ENCODE measurements at regions not wholly inside any gene's neighbourhood (a gene's known extent, or its start where the extent isn't known, plus 50 kb on each side); places are given as distances from the start of the nearest gene placed in this dataset.
A peak's percentile ranks its signal among the peaks of the same experiment; 100 is the strongest.
"Not testable (repeated sequence)": the region's sequence is repeated elsewhere in the genome, so short reads cannot be mapped to it uniquely, and the experiment has no call there.

DNA sequence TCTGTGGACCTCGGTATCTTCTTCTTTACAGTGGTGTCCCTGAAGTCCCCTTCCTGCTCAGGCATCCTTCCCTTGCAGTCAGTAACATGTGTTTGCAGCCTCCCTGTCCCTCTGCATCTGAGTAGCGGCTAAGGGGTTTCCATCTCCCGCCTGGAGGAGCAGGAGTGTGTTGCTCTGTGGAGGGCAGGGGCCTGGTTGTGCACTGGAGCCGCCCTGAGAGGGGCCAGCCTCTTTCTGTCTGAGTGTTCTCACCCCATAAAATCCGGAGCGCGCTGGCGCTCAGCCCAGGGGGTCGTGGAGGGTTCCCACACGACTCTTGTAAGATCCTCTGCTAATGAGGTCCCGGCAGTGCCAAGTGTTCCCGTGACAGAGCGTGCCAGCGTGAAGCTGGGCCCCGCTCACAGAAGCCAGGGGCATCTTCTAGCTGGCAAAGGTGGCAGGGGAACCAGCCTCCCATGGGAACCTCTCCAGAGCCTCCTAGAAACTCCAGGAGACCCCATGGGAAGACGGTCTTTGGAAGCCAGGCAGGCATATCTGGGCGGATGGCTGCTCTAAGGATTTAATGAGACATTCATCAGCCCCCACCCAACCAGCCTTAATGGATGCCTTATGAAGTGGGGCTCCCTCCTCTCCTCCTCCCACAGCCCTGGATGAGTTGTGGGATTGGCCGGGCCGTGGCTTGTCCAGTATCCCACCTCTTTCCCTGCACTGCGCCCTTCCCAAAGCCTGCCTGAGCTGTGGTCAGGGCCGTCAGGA is 91.4 kb upstream of the GSE1 start:
- peak; percentile 74 for DNase-seq

DNA sequence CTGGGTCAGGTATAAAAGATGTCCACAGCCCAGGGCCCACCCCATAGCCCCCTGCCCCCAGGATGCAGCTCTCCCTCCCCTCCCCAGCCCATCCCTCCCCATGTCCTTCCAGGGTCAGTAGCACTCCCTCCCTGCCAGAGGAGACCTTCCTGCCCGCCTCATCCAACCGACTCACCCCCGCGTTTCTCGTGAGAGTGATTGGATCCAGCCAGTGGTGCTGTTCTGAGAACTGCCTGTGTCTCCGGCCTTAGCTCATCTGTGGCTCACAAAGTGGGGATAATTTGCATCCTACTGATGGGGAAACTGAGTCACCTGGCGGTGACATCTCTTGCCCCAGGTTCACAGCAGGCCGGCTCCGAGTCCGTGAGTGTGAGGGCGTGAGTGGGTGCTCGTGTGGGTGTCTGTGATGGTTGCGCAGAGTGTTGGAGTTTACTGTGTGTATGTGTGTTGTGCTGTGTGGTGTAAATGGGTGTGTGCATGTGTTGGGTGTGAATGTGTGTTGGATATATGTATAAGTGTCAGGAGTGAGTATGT is 90.7 kb upstream of the GSE1 start:
- DNase-seq = no peak

DNA sequence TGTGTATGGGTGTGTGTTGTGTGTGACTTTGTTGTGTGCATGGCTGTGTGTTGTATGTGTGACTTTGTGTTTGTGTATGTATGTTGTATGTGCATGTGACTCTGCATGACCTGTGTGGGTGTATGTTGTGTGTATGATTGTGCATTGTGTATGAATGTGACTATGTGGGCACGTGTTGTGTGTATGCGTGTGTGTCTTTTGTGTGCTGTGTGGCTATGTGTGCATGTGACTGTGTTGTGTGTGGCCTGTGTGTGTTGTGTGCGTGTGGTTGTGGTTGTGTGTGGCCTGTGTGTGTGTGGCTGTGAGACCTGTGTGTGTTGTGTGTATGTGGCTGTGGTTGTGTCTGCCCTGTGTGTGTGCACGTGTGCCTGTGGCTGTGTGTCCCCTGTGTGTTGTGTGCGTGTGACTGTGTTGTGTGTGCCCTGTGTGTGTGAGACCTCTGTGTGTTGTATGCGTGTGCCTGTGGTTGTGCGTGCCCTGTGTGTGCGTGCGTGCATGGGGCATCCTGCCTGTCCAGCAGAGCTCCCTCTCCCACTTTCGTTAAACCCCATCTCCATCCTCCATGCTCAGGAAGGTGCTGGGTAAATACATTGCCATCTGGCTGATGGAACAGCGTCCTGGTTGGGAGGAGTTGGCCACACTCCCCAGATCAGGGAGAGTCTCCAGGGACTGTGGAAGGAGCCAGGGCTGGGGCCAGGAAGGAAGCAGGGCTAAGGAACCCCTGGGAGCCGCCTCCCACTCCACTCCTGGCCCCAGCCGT is 90.1 kb upstream of the GSE1 start:
- no peak for DNase-seq

DNA sequence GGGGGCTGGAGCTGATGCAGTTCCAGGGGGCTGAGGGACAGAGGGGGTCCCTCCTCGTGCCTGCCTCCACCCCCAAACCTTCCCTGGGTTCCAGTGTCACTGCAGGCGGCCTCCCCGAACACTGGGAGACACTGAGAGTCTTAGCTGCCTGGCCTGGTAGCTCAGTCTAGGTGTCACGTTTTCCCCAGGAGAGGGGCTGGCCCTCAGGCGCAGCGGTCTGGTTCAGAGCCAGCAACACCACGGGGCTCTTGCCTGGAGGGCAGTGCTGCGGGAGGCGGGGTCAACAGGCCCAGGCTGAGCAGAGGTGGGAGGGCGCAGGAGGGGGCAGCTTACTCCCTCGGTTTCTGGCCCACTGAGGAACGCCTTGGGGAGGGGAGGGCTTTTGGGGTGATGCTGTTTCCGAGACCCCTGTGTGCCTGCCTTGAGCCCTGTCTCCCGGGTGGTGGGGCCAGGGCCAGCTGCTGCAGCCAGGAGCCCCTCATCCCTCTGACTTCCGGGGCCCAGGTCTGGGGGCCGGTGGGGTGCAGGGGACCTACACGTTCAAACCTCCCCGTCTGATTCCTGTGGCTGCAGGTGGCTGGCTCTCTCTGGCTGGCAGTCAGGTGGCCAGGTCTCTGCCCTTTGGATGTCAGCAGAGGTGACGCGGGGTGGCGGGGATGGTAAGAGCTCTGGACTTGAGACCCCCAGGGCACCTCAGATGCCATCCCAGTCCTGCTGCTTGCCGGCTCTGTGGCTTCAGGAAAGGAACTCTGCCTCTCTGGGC is 89.3 kb upstream of the GSE1 start:
- no peak for DNase-seq

DNA sequence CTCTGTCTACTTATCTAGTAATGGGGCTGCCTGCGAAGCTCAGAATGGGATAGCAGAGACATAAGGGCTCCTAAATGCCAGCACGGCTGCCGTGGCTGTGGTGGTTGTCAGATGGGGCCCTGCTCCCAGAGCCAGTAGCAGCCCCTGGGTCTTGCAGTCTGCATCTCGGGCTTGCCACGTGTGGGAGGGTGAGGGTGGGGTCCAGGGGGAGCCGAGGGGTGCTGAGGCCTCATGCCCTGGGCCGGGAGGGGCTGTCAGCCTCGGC is 88.8 kb upstream of the GSE1 start:
- DNase-seq = no peak

DNA sequence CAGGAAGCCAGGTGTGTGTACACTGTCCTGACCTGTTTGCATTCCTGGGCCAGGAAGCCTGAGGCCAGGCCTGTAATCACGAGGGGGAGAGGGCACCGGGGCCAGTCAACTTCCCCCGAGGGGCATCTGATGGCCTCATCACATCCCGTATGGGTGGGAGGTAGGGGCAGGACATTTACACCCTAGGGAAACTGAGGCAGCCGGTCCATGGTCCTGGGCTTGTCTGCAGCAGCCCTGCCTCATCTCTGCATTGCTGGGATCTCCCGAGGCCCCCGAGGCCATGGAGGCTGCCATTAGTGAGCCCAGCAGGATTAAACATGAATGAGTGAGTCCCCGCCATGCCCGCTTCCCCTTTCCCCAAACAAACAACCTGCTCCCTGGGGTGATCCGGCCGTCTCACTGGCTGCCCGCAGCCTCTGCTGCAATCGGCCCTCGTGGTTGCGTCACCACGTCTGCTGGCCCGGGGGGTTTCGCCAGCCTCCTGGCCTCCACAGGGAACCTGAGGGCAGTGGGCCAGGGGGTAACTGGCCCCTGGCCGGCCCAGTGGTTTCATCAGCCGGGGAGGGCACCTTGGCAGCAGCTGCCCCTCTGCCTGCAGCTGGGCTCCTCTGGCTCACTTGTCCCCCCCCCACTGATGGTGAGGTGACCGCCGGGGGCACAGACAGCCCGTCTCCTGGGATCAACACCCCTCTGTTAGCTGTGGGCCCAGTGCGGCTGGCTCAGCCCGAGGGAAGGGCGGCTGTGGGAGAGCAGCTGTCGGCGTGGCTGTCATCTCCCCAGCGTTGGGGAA is 88.3 kb upstream of the GSE1 start:
- no peak for DNase-seq

DNA sequence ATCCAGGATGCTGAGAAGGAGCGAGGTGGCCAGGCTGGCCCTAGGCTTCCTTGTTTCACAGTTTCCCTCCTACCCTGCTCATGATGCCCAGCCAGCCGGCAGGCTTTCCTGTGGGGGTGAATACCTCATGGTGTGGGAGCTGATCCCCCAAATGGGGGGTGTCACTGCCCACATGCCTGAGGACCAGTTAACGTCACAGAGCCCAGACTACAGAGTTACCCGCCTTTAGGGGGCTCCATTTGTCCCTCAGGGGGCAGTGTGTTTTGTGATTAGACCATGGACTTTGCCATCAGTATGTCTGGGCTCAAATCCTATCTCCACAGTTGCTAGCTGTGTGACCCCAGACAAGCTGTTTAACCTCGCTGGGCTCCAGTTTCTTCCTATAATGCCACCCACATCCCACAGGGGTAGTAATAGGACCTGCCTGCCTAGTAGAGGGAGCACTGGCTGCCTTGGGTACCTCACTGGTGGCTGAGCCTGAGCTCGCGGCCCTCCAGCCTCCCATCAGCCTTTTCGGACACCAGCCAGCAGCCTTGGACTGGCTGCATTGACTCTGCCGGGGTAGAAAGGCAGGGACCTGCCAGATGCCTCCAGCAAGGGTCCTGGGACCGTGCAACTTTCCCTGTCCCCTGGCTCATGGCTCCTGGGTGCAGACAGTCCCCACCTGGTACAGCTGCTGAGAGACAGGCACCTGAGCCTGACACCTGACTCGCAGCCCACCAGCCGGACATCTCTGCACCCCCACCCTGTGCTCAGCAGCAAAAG is 87.5 kb upstream of the GSE1 start:
- DNase-seq = no peak

DNA sequence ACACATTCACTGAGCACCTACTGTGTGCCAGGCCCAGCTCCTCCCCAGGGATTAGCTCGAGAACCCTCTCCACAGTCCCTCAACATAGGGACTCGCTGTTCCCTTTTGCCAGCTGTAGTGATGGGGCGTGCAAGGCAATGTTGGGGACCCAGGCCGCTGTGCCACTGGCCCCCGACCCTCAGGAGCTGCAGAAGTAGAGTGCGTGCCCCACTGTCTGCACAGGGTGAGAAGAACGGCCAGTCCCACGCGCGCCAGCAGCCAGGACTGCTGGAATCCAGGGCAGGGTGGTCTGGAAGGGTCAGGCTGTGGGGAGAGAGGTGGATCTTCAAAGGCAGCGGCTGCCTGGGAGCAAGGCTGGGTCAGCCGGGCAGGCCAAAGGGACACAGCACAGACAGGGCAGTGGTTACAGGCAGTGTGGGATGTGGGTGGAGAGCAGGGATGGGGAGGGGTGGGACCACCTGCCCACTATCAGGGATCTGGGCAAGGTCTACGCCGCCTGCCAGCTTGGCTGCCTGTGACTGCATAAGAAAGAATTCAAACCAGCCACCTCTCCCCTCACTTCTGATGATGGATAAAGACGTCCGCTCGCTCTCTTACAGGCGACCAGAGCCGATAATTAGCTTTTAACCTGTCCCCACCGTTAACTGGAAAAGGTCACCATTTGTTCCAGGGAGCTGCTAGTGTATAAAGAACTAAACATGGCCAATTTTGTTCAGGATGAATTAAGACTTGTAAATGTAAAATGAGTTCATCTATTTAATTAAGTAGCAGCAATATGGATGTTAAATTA is 86.7 kb upstream of the GSE1 start:
- no peak for DNase-seq

DNA sequence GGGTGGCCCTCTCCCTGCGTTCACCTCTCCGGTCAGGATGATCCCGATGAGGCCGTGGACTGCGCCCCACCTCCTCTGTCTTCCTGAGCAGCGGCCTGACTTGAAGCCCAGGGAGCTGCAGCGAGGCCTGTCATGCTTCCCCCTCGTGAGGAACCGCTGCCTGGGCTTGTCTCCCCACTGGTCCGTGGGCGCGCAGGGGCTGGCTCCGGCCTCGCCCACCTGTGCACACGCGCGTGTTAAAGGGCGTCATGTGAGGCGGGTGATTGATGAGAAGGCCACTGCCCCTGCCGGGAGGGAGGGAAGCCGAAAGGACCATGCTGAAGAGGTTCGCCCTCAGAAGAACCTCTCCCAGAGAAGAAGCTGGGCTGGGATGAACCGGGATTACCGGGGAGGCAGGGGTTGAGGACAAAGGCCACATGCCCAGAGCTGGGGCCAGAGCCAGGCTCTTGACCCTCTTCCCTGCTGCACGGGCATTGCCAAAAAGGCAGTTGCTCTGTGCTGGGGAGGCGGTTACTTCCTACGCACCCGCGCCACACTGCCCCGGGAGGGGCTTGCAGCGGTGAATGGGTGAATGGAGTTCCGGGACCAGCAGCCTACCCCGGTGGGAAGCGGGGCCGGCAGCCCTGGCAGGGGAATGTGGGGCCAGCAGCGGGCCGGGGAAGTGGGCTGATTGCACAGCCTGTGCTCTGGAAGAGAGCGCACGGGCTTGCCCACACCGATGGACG is 85.9 kb upstream of the GSE1 start:
- no peak for DNase-seq

DNA sequence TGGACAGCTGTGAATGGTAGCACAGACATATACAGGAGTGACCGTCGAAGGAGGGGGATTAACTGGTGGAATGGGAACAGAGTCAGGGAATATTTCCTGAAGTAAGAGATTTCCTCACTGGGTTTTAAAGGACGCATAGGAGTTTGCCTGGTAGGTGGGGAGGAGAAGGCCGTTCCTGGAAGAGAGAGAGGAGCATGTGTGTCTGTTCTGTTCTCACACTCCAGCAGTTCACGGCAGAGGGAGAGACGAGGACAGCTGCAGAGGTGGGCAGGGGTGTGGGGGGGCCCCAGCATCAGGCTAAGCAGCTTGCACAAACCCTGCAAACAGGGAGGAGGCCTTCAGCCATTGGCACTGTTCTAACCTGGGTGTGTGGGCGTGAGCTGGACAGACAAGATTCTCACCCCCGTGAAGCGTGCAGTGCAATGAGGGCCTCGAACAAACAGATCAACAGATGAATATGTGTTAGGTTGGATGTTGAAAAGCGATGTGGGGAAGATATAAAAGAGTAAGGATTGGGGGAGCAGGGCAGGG is 85.3 kb upstream of the GSE1 start:
- no peak for DNase-seq

DNA sequence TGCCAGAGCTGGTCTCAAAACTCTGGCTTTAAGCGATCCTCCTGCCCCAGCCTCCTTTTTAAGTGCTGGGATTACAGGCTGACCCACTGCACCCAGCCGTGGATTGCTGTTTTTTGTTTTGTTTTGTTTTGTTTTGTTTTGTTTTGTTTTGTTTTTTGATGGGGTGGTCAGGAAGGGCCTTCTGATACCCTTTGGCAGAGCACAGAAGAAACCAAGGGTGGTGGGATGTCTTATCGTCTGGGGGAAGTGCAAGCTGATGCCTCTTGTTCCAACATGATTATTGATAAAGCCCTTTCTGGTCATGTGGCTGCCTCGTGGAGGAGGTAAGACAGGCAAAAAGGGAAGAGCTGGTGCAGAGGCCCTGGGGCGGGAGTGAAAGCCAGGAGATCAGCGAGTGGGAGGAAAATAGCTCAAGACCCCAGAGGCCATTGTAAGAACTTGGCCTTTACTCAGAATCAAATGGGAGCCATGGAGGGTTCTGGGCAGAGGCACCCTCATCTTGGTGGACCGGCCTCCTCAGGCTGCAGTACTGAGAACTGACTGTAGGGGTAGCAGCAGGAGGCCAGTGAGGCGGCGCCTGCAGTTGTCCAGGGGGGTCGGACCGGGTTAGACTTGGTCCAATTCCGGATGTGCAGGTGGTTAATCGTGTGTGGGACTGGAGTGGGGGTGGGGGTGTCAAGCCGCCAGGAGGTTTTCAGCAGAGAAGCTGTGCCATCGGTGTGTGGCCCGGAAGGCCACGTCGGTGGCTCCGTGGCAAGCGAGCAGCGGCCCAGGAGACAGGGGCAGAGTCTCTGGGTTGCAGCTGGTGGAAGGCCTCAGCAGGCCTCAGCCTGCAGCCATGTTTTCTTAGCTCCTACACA is 84.4 kb upstream of the GSE1 start:
- no peak for DNase-seq

DNA sequence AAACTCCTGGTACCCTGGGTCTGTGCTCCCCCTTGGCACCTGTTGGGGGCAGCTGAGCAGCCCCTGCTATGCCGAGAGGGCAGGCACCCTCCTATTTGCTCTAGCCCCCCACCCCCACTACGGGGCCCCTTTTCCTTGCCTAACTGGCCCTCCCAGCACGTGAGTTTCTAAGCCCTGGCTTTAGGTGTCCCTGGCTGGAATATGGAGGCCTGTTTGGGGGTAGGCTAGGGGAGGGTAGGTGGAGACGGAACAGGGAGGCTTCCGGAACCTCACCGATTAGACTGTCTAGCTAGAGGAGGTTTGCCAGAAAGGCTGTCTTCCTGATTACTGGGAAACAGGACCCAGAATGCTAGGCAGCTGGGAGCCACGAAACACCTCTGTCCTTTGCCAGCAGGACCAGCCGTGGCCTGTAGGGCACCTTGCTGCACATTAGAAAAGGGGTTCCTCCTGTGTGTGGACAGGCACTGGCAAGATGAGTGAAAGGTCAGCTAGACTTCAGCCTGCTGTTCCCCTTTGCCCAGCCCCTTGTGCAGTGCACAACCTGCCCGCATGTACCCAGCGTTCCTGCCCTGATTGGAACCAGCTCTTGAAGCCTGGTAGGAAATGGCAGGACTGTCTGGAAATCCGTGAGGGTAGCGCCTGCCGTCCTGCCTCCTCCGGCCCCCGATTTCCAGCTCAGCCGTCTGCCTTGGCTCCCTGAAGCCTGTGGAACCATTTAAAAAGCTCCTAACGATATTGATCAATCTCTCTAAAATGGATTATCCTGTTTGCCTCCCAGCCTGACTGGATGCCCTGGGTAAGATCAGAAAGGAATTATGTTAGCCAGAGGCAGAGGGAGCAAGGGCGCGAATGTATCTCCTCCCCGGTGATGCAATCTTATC is 83.4 kb upstream of the GSE1 start:
- DNase-seq = no peak

DNA sequence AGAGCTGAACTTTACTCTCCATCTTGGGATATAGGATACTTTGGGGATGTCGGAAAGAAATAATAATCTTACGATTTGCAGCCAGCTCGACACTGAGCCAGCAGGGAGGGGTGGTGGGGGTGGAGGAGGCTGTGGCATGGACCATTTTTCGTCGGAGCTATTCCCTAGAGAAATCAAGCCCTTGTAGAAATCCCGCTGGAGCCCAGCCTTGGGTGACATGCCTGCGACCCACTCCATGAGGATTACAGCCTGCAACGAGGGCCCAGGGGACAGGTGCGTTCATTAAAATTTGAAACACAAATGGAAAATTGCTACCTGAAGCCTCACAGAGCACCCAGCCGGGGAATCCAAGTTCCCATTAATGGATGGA is 82.8 kb upstream of the GSE1 start:
- no peak for DNase-seq

DNA sequence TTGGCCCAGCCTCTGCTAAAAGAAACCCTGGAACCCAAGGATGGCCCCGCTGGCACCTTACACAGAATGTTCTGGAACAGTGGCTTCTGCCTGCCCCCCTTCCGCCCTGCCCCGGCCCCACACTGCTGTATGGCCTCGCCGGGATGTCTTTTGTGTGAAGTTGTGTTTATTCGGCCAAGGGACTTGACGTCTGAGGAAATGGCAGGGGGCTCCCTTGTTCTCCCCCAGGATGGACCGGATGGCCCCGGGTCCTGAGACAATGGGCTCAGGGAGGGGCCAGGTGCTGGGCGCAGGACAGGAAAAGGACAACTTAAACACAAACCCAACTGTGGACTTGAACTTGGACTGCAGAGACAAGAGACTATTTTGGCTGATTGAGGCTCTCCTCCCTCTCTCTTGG is 81.6 kb upstream of the GSE1 start:
- DNase-seq = no peak

DNA sequence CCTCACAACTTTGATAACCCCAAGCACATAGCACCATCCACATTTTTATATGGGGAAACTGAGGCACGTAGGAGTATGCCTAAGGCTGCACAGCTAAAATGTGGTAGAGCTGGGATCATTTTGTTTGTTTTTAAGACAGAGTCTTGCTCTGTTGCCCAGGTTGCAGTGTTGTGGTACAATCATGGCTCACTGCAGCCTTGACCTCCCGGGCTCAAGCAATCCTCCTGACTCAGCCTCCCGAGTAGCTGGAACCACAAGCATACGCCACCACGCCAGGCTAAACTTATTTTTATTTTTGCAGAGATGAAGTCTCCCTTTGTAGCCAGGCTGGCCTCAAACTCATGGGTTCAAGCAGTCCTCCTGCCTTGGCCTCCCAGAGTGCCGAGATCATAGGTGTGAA is 81.0 kb upstream of the GSE1 start:
- DNase-seq = no peak

DNA sequence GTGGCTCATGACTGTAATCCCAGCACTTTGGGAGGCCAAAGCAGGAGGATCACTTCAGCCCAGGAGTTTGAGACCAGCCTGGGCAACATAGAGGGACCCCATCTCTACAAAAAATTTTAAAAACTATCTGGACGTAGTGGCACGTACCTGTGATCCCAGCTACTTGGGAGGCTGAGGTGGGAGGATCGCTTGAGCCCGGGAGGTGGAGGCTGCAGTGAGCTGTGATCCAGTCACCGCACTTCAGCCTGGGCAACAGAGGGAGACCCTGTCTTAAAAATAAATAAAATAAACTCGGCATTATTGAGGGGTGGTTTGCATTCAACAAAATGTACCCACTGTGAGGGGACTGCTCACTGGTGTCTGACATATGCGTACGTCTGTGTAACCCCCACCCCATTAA is 79.5 kb upstream of the GSE1 start:
- DNase-seq = not testable (repeated sequence)

DNA sequence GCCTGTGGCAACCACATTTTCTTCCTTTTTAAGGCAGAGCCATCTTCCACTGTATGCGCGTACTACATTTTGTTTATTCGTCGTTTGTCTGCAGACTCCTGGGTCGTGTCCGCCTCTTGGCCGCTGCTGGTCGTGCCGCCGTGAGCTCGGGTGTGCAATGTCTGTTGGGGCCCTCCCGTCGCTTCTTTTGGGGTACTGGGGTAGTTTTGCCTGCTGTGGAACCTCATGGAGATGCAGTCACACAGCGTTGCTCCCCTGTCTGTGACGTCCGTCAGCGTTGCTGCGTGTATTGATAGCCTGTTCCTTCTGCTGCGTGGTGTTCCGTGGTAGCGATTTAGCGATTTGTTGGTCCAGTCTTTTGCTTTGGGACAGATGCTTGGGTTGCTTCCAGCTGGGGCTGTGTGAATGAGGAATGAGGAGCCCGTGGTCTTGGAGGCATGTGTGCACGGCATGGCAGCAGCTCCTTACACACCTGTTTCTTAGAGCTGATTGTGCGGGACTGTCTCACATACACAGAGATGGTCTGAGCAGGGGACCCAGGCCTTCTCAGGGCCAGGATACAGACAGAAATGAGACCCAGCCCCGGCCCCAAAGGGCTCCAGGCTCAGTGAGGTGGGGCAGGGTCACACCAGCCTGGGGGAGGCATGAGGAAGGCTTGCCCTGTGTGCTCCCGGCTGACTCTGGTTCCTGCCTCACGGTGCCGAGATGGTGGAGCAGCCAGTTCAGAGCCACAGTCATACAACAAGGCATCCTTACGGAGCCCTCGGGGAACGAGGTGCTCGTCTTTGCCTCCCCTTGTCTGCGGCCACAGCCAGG is 78.4 kb upstream of the GSE1 start:
- DNase-seq = no peak

Measured in right hindlimb (tissue), 1 donor.